GM21825 (cell line): ENCODE measurements at regions not wholly inside any gene's neighbourhood (a gene's known extent, or its start where the extent isn't known, plus 50 kb on each side); places are given as distances from the start of the nearest gene placed in this dataset.

Source experiments
- ATAC-seq: cut with Tn5 transposase; IDR thresholded peaks from one replicate; pipeline ENCODE4 v1.9.1; 2021; ENCODE audit warnings: mild to moderate bottlenecking, moderate library complexity; ENCODE audit not compliant: unreplicated experiment

GRCh38 chr17:69605571-69605970 is 191.1 kb downstream of the MAP2K6 start:
- no peak for ATAC-seq

DNA sequence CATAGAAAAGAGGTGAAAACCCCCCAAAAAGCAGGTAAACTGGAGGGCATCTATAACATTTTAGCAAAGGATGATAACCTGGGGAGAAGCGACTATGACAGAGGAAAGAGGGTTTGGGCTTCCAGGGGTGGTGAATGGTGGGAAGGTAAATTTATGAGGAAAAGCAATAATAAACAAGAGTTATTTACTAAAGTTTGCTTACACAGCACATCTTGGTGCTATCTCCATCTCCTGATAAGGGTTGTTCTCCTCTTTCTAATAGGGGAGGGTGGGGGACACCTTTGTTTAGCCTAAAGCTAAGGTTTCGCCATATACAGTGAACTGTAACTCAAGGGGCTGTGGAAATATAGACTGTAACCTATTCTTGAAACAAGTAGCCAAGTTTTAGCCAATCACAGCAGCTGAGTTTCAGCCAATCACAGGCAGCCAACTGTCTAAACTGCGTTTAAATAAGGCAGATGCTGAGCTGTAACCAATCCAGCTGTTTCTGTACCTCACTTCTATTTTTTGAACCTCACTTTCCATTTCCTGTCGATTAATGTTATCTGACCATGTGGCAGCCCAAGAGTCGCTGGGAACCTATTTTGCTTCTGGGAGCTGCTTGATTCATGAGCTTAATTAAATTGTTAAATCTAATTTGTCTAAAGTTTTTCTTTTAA is 191.8 kb downstream of the MAP2K6 start:
- ATAC-seq = no peak

GRCh38 chr17:69607162-69607834 is 192.8 kb downstream of the MAP2K6 start:
- peak; percentile 87 for ATAC-seq

DNA sequence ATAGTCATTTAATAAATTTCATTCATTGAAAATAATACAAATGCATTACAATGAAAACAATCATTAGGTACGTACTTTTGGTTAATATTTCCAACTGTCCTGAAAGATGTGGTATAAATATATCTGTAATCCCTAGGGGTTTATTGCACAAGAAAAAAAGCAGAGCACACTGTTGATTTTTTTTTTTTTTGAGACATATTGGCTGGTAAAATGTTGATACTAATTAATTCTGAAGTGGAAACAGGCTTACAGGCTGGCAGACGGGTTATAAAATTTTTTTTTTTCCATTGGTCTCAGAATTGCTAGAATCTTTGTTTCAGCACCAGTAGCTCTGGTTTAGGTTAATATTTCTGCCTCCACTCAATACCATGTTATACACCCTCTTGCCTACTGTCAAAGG is 193.6 kb downstream of the MAP2K6 start:
- ATAC-seq = no peak

GRCh38 chr17:69608808-69609472 is 194.4 kb downstream of the MAP2K6 start:
- ATAC-seq = no peak

GRCh38 chr17:69609473-69610305 is 195.2 kb downstream of the MAP2K6 start:
- no peak for ATAC-seq

- ATAC-seq = no peak
Measured at GRCh38 chr17:69620363-69620762, 205.9 kb downstream of the MAP2K6 start.

GRCh38 chr17:69625474-69625873 is 211.0 kb downstream of the MAP2K6 start:
- ATAC-seq = no peak

GRCh38 chr17:69630056-69630635 is 215.6 kb downstream of the MAP2K6 start:
- no peak for ATAC-seq

DNA sequence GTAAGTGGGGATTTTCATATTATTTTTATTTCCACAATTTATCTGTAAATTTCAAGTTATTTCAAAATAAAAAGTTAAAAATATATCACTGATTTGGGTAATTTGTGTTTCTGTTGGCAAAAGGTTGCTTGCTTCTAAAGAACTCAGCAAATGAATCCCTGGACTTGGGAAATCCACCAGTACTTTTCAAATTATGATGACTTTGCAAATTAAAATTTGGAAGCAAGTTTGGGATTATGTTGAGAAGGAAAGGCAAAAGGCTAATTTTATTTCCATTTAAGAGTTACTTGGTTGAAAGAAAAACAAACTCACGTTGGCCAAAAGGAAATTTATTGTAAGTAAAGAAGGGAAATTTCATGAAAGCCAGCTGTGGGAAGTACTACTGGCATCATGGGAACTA is 220.3 kb downstream of the MAP2K6 start:
- ATAC-seq = no peak

- no peak for ATAC-seq
Measured at GRCh38 chr17:69637446-69638156, 223.1 kb downstream of the MAP2K6 start.

- ATAC-seq = no peak
Measured at GRCh38 chr17:69639096-69639495, 224.6 kb downstream of the MAP2K6 start.

GRCh38 chr17:69640073-69640472 is 225.6 kb downstream of the MAP2K6 start:
- ATAC-seq = no peak

- ATAC-seq = no peak
Measured at GRCh38 chr17:69643686-69644085, 229.2 kb downstream of the MAP2K6 start.

GRCh38 chr17:69646729-69647128 is 232.2 kb downstream of the MAP2K6 start:
- ATAC-seq = no peak

- ATAC-seq = no peak
Measured at GRCh38 chr17:69650881-69651280, 236.4 kb downstream of the MAP2K6 start.

DNA sequence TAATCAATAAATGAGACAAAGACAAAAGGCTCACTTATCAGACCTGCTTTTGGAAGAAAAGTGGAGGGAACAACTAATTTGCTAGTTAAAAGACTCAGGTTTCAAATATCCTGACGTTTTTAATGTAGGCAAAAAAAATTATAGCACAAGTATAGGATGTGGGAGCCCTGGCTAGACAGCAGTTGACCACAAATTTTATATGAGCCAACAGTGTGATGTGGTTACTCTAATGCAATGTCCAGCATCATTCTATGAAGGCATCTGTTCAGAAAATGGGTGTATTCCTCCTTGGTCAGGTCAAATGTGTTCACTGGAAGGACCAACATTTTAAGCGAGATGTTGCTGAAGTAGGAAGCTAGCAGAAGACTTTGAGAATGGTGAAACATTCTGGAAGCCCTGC is 237.4 kb downstream of the MAP2K6 start:
- ATAC-seq = no peak

DNA sequence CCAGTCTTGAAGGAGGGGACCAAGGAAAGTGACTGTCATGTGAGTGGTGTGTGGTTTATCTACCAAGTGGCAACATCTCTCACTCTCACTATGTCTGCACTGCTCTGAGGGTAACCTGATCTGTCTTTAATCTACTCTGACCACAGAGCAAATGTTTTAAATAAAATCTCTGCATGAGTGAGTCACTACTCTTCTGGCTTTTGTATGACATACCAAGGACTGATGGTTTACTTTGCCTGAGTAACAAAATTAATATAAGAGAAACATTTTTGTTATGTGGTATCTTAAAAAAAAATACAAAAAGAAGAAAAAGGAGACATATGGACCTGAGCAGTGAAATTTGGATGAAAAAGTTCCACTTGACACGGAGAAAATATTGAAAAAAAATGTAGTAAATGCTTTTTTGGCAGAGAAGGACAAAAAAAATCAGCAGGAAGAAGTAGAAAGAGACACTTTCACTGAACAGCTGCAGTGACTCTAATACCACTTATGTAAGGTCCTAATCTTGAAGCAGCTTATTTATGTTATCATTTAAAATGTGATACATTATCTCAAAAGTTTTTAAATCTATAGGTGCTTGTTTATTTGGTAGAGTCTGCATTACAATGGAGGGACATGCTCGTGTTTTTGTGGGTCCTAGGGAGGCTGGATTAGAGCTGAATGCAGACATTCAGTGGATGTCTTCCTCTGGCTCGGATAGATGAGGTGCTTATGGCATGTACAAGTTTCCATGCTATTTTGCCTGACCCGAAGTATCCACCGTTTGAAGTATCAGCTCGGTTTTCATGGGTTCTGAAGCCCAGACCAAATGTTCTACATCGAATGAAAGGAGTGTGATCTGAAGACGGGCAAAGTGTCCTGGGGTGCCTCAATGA is 240.7 kb downstream of the MAP2K6 start:
- no peak for ATAC-seq

DNA sequence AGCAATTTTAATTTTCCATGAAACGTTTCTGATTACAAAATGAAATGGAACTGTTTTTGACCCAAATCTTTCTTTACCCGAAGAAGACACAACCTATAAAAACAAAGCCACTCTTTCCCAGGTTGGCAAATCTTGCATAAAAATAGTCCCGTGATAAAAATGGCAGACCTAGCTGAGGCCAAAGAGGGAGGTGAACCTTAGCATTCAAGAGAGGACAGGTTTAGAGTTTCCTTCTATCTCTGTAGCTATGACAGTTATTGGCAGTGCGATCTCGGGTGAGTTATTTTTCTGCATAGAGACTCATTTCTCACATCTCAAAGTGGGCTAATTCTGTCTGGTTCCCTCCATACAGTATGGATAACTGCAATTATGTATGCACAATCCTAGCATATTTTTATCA is 241.4 kb downstream of the MAP2K6 start:
- ATAC-seq = no peak
